ENCODE measurements at regions not wholly inside any gene's neighbourhood (a gene's known extent, or its start where the extent isn't known, plus 50 kb on each side); places are given as distances from the start of the nearest gene placed in this dataset.

GRCh38 chr17:31654936-31655335, 204.1 kb downstream of the COPRS start:
- TF ChIP-seq, protein P1, sequence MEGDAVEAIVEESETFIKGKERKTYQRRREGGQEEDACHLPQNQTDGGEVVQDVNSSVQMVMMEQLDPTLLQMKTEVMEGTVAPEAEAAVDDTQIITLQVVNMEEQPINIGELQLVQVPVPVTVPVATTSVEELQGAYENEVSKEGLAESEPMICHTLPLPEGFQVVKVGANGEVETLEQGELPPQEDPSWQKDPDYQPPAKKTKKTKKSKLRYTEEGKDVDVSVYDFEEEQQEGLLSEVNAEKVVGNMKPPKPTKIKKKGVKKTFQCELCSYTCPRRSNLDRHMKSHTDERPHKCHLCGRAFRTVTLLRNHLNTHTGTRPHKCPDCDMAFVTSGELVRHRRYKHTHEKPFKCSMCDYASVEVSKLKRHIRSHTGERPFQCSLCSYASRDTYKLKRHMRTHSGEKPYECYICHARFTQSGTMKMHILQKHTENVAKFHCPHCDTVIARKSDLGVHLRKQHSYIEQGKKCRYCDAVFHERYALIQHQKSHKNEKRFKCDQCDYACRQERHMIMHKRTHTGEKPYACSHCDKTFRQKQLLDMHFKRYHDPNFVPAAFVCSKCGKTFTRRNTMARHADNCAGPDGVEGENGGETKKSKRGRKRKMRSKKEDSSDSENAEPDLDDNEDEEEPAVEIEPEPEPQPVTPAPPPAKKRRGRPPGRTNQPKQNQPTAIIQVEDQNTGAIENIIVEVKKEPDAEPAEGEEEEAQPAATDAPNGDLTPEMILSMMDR (IDR thresholded peaks at IDR 0.05; ENCODE audit: poor library complexity) = no peak
- TF ChIP-seq EZH2 (IDR thresholded peaks at IDR 0.05; ENCODE audit: borderline replicate concordance) = no peak

All from hepatocyte (in vitro differentiated cells).